HG03108 (cell line): ENCODE measurements at regions not wholly inside any gene's neighbourhood (a gene's known extent, or its start where the extent isn't known, plus 50 kb on each side); places are given as distances from the start of the nearest gene placed in this dataset.
"Not testable (repeated sequence)": the region's sequence is repeated elsewhere in the genome, so short reads cannot be mapped to it uniquely, and the experiment has no call there.

ENCODE experiments used
- ATAC-seq: cut with Tn5 transposase; IDR thresholded peaks from one replicate; pipeline ENCODE4 v1.9.1; 2021; ENCODE audit warnings: moderate library complexity; ENCODE audit not compliant: unreplicated experiment

DNA sequence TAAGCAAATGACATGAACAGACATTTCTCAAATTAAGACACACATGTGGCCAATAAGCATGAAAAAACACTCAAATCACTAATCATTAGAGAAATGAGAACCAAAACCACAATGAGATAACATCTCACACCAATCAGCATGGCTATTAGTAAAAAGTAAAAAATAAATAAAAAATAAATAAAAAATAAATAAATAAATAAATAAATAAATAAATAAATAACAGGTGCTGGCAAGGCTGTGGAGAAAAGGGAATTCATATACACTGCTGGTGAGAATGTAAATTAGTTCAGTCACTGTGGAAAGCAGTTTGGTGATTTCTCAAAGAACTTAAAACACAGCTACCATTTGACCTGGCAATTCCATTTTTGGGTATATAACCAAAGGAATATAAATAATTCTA, 167.1 kb upstream of the CNKSR2 start:
- ATAC-seq, result no peak

DNA sequence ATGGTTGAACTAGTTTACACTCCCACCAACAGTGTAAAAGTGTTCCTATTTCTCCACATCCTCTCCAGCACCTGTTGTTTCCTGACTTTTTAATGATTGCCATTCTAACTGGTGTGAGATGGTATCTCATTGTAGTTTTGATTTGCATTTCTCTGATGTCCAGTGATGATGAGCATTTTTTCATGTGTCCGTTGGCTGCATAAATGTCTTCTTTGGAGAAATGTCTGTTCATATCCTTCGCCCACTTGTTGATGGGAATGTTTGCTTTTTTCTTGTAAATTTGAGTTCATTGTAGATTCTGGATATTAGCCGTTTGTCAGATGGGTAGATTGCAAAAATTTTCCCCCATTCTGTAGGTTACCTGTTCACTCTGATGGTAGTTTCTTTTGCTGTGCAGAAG, 155.0 kb upstream of the CNKSR2 start:
- not testable (repeated sequence) for ATAC-seq

DNA sequence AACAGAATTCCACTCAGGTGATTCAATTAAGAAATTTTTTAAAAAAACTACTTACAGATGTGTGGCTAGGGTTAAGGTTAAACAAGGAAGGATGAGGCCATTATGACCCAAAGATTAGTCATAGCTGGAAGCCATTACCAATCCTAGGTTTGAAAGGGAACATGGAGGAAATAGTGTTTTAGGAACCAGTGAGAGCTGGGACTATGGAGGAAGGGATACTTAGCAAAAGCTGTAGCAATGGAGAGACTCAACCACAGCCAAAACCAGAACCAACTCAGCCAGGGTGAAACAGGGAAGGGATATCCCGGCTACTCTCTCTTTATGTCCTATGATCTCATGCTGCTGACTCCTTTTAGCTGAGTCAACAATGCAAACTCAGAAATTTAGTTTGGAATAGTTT, 148.6 kb upstream of the CNKSR2 start:
- no peak for ATAC-seq

DNA sequence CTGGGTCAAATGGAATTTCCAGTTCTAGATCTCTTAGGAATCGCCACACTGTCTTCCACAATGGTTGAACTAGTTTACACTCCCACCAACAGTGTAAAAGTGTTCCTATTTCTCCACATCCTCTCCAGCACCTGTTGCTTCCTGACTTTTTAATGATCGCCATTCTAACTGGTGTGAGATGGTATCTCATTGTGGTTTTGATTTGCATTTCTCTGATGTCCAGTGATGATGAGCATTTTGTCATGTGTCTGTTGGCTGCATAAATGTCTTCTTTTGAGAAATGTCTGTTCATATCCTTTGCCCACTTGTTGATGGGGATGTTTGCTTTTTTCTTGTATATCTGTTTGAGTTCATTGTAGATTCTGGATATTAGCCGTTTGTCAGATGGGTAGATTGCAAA, 145.2 kb upstream of the CNKSR2 start:
- not testable (repeated sequence) for ATAC-seq

DNA sequence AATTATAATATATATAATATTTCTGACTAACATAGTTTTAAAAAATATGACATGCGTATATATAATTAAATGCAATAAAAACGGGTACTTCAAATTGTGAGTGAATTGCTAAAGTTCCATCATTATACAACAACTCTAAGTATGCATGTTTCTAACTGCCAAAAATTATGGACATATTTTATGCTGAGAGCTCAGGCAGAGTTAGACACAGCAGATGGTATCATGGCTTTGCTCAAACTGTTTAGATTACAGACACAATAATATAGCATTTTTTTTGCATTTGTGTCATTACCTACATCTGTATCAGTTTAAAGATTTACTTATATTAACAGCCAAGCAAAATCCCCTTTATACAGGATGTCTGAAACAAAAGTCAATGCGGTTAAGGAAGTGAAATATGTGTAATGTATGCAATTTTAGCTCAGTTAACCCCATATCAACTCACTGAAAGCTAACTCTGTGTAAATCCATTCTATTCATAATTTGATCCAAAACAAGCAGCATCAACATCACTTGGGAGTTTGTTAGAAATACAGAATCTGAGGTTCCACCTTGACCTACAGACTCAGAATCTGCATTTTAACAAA, 119.1 kb upstream of the CNKSR2 start:
- ATAC-seq, result peak; percentile 98

DNA sequence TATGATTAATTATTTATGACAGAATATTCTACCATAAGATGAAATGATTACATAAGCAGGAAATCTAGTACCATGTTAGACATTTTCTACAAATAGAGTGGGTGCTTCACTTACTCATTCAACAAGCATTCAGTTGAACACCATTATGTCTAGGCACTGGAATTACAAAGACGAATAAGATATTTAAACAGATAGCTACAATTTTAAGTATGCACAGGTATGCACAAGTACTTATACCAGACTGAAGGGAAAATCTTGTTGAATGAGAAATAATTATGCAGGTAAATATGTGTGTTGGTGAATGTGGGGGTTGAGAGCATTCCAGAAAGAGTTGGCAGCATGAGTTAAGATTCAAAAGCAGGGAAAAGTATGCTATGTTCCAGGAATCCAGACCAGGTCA, 107.3 kb upstream of the CNKSR2 start:
- no peak for ATAC-seq

DNA sequence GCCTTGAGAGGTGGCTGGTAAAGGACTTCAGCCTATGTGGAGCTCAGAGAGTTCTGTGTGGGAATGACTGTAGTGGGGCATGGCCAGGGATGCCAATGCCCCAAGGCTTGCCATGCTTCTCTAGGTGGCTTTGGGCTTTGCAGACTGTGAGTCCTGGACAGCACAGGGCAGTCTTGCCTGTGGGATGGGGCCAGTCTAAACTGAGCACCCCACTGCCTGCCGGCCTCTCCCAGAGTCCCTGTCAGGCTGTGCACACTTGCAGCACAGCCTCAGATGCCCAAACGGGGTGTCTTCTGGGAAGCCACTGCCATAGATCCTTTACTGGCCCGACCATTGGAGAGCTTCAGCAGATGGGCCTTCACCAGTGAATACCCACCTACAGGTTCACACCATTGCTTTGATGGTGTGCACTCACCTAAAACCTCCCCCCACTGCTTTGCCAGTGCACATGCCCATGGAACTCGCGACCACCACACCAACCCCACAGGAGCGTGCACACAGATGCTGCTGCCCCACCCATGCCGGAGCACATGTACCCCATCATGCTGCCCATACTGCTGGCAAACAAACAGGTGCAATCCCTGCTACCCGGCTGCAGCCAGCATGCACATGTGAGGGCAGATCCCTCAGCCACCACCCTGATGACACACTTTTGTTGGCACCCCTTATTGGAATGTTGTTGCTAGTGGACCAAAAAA, 97.3 kb upstream of the CNKSR2 start:
- ATAC-seq, result no peak

DNA sequence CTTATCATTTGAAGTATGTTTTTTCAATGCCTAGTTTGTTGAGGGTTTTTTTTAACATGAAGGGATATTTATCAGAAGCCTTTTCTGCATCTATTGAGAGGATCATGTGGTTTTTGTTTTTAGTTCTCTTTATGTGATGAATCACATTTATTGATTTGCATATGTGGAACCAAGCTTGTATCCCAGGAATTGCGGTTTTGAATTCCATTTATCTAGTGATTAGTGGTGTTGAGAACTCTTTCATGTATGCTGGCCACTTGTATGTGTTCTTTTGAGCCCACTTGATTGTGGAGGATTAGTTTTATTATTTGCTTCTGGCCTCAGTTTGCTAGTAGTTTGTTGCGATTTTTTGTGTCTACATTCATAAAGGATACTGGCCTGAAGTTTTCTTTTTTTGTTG, 85.0 kb upstream of the CNKSR2 start:
- no peak for ATAC-seq

DNA sequence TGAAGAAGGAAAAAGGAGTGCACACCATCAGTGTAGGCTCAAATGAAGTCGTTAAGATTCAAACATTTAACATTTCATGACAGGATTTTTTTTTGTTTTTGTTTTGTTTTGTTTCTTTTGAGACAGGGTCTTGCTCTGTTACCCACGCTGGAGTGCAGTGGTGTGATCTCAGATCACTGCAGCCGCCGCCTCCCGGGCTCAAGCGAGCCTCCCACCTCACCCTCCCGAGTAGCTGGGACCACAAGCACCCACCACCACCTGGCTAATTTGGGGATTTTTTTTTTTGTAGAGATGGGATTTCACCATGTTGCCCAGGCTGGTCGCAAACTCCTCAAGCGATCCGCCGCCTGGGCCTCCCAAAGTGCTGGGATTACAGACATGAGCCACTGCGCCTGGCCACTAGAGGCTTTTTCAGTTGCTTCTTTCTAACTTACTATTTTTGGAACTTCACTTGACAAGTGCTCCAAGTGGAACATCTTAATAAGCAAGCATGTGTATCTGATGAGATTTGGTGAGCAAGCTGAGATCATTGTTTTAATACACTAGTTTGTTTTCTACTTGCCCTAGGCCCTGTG, 78.9 kb upstream of the CNKSR2 start:
- no peak for ATAC-seq

DNA sequence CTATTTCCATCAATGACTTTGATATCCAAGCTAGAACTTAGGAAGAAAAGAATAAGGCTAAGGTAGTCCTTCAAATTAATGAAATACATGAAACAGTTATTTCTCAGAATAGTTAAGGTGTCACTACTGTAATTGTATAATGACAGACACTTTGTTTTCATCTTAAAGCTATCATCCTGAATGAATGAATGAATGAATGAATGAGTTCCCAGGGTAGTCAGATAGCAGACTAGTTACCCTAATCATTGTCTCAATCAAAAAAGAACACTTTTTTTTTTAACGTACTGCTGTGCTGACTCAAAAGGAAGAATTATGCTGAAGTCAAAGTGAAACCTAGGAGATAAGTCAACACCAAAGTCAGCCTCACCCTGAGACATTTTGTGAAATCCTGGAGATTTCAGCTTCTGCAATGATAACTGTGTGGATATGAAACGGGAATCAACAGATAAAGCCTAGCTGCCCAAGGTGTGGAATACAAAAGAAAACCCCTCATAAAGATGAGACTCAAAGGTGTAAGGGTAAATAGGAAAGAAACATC, 68.3 kb upstream of the CNKSR2 start:
- ATAC-seq, result no peak

DNA sequence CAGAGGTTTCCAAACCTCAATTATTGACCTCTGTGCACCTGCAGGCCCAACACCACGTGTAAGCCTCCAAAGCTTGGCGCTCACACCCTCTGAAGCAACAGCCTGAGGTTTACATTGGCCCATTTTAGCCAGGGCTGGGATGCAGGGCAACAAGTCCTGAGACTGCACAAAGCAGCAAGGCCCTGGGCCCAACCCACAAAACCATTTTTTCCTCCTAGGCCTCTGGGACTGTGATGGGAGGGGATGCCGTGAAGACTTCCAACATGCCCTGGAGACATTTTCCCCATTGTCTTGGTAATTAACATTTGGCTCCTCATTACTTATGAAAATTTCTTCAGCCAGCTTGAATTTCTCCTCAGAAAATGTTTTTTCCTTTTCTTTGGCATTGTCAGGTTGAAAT, 54.9 kb upstream of the CNKSR2 start:
- ATAC-seq, result no peak
